ENCODE measurements at regions not wholly inside any gene's neighbourhood (a gene's known extent, or its start where the extent isn't known, plus 50 kb on each side); places are given as distances from the start of the nearest gene placed in this dataset.

DNA sequence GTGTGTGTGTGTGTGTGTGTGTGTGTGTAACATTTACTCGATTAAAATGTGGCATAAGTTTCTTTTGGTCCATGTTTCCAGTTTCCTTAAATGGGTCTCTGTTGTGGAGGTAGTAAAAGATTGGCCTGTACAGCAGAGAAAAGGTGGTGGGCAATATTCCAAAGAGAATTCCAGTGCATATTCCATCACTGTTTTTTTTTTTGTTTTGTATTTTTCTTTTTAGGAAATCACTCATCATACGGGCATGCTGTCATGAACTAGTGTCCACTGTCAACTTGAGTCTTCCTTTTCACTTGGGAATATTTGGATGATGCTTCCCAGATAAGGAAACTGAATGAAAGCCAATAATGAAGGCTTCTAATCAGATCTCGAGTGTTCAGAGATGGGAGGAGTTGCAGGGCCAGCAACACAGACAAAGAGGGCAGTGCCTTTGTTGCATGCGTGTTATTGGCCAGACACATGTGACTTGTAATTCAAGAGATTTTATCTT, 95.2 kb upstream of the PDGFD start:
- no peak for DNase-seq (ENCODE audit: low read depth, low spot score)

DNA sequence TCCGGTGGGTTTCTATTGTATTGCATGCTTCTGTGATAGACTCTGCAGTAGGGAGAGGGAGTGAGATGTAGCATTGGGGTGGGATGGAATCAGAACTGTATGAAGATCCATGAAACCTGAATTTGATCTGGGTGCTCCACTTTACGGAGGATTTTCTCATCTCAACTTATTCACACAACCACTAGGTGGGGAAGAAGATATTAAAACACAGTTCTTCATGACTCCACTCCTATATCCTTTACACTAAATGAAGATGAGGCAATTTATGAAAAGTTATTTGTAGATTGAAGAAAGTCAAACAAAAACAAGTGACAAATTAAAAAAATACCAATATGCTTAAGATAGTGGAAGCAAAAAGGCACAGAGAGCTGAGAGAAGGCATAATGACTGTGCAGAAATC, 92.6 kb upstream of the PDGFD start:
- no peak for DNase-seq (ENCODE audit: low read depth, low spot score)

DNA sequence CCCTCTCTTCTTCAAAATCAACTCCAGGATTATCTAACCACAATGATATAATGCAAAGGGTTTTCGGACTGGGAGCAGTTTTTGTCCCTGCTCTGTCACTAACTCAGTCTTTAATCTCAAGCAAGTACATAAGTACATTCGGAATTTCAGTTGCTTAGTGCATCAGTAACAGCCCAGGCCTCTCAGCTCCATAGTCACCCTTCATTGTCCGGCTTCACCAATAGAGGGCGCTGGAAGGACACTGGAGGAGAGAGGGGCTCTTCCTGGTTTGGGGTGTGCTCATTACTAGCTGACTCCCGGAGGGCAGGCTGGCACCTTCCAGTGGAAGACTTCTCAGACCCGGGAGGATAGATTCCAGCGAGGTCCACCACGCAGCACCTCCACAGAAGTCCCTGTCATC, 90.4 kb upstream of the PDGFD start:
- DNase-seq (ENCODE audit: low read depth, low spot score): no peak

DNA sequence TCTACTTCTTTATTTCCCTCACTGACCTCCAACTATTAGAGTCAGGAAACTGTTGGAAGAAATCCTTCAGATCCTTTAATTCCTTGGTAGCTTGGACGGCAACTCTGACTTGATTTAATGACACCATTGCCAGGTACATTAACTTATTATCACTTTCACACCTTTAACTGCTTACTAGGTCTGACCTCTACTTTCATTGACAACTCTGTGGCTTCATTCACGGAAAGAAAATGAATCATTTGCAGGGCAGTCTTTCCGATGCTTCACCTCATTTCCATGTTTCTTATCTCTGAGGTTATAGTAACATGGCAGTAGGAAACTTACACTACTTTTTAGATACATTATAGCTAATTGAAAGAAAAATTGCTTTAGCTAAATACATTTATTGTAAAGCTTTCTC, 82.6 kb upstream of the PDGFD start:
- DNase-seq (ENCODE audit: low read depth, low spot score): no peak

DNA sequence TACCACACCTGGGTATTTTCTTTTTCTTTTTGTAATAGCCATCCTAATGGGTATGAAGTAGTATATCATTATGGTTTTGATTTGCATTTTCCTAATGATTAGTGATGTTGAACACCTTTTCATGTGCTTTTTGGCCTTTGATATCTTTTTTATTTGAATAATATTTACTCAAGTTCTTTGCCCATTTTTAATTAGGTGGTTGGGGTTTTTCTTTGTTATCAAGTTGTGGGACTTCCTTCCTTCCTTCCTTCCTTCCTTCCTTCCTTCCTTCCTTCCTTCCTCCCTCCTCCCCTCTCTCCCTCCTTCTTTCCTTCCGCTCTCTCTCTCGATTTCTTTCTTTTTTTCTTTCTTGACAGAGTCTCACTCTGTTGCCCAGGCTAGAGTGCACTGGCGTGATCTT, 75.0 kb upstream of the PDGFD start:
- DNase-seq (ENCODE audit: low read depth, low spot score): no peak

DNA sequence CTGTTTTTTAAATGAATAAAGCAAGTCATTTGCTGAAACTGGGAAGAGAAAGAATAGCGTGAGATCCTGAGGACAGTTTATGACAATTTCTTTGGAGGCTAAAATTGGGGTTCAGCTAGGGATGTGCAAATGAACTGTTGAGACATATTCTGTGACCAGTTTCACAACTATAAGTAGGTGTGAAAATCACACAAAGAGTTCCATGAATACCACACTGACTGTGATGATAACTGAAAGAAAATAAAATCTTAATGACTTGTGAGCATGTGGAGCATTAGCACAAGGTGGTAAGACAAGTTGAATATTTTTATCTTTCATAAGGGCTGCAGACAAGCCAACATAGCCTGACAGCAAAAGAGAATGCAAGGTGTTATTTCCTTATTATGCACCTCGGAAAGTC, 61.1 kb upstream of the PDGFD start:
- no peak for DNase-seq (ENCODE audit: low read depth, low spot score)

DNA sequence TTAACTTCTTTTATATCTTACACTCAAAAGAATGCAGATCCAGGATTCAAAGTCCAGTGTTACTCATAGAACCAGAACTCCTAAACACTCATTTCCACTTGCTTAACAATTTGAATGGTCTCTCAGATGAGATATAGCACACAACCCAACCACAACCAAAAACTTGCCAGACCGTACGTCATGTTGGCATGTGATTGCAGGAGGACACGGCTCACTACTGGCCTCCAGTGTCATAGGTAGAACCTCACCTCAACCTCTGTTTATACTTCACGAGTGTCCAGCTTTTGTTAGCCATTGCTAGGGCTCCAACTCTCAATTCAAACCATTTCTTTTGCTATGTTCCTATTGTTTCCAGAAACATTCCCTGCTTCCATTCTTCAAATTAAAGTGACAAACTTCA, 58.5 kb upstream of the PDGFD start:
- DNase-seq (ENCODE audit: low read depth, low spot score): no peak

DNA sequence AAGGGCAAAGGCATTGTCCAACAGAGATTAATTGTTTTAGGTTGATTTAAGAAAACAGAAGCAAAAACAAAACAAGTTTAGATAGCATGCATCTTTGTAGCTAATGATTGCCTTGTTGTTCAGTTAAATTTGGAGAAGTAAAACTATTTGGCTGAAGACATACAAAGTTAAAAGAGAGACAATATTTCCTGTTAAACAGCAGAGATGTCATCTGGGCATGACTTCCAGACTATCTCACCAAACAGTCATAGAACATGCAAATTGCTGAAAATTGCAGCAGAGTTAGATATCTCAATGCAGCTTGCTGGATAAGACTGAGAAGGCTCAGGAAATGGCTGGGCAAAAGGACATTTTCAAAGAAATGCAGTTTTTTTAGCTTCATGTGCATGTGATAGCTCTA, 57.5 kb upstream of the PDGFD start:
- DNase-seq (ENCODE audit: low read depth, low spot score): no peak

DNA sequence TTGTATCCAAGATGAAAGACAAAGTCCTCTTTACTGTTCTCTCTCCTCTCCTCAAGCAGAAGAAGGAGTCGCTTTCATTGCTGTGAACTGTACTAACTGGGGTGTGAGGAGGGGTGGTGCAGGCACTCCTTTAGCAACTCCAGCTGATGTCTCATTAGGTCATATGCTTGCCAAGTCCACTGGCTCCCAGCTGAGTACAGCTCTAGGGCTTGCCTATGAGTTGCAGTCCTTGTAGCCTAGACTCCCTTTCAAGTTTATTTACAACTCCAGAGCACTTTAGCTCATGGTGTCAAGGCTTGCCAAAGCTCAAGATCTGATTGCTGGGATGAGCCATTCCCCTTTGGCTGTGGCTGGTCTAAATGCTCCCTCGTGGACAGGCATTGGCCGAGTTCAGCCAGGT, 55.1 kb upstream of the PDGFD start:
- no peak for DNase-seq (ENCODE audit: low read depth, low spot score)

DNA sequence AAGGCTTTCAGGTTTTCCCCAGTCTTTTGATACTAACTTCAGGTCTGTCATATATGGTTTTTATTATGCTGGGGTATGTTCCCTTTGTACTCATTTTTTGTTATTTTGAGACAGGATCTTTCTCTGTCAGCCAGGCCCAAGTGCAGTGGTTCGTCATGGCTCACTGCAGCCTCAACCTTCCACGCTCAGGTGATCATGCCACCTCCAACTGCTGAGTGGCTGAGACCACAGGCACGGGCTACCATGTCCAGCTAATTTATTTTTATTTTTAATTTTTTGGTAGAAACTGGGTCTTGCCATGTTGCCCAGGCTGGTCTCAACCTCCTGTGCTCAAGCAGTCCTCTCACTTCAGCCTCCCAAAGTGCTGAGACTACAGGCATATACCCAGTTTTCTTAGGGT, 50.6 kb upstream of the PDGFD start:
- no peak for DNase-seq (ENCODE audit: low read depth, low spot score)

Measured in pulmonary artery endothelial cell (primary cell).